GM19397 (cell line): ENCODE measurements at regions not wholly inside any gene's neighbourhood (a gene's known extent, or its start where the extent isn't known, plus 50 kb on each side); places are given as distances from the start of the nearest gene placed in this dataset.

Source experiments
- ATAC-seq: cut with Tn5 transposase; IDR thresholded peaks from one replicate; pipeline ENCODE4 v1.9.1; 2021; ENCODE audit warnings: mild to moderate bottlenecking, moderate library complexity; ENCODE audit not compliant: unreplicated experiment

- ATAC-seq = no peak
Observed at GRCh38 chr10:3363311-3364045, 190.9 kb upstream of the PITRM1 start.

DNA sequence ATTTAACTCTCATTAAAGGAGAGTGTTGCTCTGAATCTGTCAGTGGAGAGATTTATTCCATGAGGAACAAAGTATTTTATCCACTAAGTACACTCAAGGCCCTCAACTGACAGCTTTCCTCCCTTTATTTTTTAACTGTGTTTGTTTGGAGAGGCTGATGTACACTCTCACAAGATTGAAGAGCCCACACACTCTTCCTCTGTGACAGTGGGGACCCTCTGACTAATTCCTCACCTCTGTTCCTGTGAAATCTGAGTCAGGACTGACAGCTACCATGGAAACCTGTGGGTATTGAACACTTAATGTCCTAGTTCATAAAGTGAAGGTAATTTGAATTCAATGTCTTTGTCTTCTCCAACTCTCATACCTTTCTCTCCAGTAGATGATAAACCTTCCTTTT, 189.8 kb upstream of the PITRM1 start:
- ATAC-seq = no peak

DNA sequence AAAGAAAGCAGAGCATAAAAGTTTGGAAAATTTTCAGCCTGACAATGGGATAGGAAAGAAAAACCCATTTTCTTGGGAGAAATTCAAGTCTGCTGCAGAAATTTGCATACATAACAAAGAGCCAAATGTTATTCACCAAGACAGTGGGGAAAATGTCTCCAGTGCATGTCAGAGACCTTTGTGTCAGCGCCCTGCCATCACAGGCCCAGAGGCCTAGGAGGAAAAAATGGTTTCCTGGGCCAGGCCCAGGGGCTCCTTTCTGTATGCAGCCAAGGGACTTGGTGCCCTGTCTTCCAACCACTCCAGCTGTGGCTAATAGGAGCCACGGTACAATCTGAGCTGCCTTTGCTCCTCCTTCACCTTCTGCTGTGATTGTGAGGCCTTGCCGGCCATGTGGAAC, 189.1 kb upstream of the PITRM1 start:
- no peak for ATAC-seq

DNA sequence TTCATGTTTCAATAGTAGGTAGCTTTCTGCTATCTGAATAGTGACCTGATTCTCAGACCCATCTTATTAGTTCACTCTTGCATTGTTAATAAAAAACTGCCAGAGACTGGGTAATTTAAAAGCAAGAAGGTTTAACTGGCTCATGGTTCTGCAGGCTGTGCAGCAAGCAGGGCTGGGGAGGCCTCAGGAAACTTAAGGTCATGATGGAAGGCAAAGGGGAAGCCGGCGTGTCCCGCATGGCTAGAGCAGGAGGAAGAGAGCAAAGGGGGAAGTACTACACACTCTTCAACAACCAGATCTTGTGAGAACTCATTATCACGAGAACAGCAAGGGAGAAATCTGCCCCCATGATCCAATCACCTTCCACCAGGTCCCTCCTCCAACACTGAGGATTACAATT, 185.2 kb upstream of the PITRM1 start:
- no peak for ATAC-seq

DNA sequence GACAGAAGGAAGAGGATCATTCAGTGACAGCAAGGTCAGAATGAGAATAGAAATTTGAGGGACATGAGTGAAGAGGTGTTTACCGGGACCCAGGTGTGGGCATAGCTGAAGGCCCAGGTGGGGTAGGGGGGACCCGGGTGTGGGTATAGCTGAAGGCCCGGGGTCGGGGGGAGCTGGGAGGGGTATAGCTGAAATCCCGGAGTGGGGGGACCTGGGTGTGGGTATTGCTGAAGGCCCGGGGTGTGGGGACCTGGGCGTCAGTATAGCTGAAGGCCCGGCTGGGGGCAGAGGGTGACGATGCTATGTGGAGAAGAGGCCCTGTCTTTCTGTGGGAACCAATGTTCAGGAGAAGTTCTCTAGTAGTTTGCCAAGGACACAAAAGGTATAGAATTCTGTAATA, 183.0 kb upstream of the PITRM1 start:
- ATAC-seq = no peak

GRCh38 chr10:3354174-3354900, 181.8 kb upstream of the PITRM1 start:
- ATAC-seq = no peak

DNA sequence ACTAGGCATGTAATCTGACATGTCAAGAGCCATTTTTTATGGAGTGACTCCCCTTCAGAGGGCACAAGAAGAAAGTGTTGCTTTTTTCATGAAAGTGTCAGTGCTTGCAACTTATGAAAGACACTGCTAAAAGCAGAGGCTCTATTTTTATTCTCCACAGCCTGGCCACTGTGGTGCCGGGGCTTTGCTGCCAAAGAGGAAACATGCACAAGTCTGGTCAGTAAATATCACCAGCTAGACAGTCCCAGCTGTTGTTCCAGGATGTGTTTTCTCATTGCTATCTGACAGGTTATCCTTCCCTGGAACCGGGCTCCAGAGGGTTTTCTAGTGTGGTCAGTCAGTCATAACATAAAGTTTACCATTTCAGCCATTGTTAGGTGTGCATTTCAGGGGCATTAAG, 180.7 kb upstream of the PITRM1 start:
- ATAC-seq = no peak

DNA sequence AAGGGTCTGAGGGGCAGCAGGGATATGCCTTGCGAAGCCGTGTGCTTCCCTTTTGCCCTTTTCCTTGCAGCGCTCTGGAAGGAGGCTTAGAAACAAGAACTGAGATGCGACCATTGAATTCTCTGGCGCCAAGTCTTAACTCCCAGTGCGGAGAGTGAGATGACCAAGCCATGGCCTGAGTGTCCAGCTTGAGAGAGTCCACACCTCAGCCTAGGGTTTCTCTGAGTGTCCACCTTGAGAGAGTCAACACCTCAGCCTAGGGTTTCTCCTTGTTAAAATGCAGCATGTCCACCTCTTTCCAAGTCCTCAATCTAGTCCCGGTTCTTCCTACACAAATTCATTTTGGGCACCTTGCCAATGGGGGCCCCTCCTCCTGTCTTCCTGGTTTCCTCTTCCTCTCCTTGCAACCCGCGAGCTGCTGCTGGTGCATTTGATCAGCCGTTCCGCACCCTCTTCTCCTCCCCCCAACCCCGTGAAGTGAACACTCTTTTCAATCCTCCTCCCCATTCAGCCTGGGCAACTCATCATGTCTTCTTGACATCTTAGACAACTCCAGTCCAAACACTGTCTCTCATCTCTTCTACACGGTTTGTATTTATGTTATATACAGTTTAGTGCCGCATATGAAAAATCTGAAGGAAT, 178.2 kb upstream of the PITRM1 start:
- no peak for ATAC-seq

GRCh38 chr10:3350205-3350604, 177.6 kb upstream of the PITRM1 start:
- ATAC-seq = no peak

GRCh38 chr10:3348564-3348963, 176.0 kb upstream of the PITRM1 start:
- ATAC-seq = no peak

DNA sequence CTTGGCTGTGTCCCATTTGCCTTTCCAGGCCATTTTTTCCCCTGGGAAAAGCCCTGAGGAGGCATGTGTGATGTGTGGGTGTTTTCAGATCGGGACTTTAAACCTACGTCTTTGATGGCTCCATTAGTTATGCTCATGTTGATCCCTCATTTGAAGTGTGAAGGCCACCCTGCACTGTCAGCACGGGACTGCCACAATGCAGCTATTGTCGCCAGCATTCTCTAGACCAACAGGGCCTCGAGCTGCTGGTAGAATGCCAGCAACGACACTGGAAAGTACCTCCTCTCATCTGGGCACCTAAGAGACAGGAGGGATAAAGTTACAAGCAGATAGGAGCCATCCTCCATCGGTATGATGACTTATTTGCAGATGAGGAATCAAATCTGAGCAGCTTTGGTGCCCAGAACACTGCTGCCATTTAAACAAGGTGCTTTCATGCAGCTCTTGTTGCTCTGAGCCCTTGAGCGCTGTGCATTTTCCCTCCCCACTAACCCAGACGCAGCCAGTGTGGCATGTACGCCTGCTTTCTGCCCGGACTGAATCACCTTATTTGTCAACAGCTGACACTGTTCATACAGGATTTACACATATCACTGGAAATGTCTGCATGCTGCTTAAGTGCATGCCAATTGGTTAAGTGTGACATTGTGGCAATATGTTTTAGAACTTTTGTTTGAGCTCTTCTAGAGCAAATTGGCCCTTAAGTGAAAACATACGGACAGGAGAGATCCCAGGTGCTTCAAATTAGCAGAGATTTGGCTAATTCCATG, 175.0 kb upstream of the PITRM1 start:
- no peak for ATAC-seq

- no peak for ATAC-seq
Observed at GRCh38 chr10:3346851-3347250, 174.3 kb upstream of the PITRM1 start.

DNA sequence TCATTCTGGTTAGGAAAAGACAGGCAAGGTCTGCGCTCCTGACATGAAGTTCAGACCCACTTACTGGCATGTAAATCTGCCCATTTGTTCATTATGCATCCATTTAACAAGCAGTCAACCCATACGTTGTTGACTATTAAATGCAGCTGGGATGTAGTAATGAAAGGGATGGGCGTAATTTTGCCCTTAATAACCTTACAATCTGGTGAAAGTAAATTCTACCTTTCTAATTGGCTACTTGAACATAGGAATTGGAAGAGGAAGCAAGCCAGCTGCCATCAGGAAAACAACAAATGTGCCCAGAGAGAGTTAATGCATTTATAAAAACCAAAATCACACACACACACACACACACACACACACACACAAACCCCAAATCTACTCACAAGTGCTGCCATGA, 170.2 kb upstream of the PITRM1 start:
- no peak for ATAC-seq

GRCh38 chr10:3340127-3340730, 167.6 kb upstream of the PITRM1 start:
- ATAC-seq = no peak

- ATAC-seq = no peak
Observed at GRCh38 chr10:3339531-3339950, 167.0 kb upstream of the PITRM1 start.

DNA sequence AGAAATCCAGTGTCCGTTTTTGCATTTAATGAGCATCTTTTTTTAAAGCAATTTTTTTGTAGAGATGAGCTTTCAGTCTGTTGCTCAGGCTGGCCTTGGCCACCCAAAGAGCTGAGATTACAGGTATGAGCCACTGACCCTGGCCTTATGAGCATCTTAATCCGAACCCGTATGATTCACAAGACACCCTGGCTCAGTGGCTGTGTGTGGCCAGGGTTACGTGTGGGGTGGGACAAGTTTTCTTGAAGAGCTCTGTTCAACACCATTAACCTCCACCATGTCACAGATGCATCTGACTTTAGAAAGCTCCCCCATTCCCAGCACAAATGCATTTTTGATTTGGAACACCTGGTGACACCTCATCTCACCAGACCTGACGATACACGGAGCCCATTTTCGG, 166.5 kb upstream of the PITRM1 start:
- no peak for ATAC-seq

GRCh38 chr10:3337741-3338140, 165.2 kb upstream of the PITRM1 start:
- no peak for ATAC-seq

- no peak for ATAC-seq
Observed at GRCh38 chr10:3336673-3337293, 164.2 kb upstream of the PITRM1 start.

- ATAC-seq = no peak
Observed at GRCh38 chr10:3333426-3333825, 160.8 kb upstream of the PITRM1 start.

DNA sequence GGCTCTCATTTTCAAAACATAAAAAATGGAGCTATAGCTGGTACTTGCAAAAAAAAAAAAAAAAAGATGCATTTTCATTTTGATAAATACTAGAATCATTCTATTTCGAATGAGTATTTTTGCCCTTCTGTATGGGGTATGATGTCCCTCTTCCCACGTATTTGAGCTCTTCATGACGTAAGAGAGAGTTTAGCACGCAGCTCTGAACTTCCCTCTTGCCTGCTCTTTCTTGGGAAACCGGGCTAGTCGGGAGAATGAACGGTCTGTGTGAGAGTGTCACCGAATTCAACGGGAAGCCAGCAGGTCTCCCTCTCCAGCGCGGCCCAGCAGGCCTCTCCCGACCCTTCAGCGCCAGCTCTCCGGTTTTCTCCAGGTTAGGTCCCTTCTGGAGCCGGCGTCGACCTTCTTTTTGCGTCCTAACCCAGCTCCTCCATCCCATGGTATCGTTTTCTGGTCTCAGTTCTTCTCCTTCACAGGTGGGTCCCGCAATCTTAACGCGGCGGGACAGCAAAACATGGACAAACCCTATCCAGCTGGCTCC, 159.2 kb upstream of the PITRM1 start:
- no peak for ATAC-seq
